ENCODE measurements at regions not wholly inside any gene's neighbourhood (a gene's known extent, or its start where the extent isn't known, plus 50 kb on each side); places are given as distances from the start of the nearest gene placed in this dataset.
"Not testable (repeated sequence)": the region's sequence is repeated elsewhere in the genome, so short reads cannot be mapped to it uniquely, and the experiment has no call there.

DNA sequence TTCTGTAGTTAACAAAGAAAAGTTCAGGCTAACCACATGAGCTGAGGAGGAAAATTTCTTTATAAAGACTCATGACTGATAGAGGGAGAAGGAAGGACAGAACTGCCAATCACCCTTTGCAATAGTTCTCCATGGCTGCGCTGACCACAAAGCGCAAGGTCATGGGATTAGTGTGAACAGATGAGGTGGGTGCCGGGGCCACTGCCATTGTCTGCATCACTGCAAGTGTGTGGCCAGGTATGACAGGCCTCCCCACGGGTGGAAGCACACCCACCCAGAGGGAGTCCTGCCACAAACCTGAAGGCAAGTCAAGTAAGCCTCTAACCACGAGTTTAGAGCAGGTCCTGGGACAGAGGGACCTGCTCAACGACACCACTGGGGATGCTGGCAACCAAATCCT, 128.1 kb downstream of the TUBA3C start:
- intact Hi-C loops (cut with DNase I; ENCODE audit: low total_unique reads), result no loop called here
- Histone ChIP-seq H3K4me3 (no peak overlapping the region), H3K9me3 (peaks cover 0 to 46% (median 6%) of the 10 kb centered on the region in 8 donors), H3K27me3 (replicated peaks in 1 of 7) (no peaks in the 10 kb centered on the region), H3K4me1 (no peaks in the 10 kb centered on the region), H3K27ac (no peak overlapping the region), H3K36me3 (no peaks in the 10 kb centered on the region)
- WGBS, 5 donors, result 61 to 76% (median 66%) methylated on average over 5 to 6 of the region's 6 CpGs
- TF ChIP-seq POLR2AphosphoS5 (IDR thresholded peaks at IDR 0.05) (no peak), POLR2A (IDR thresholded peaks at IDR 0.05) (no peak)
- TF ChIP-seq, protein P1, sequence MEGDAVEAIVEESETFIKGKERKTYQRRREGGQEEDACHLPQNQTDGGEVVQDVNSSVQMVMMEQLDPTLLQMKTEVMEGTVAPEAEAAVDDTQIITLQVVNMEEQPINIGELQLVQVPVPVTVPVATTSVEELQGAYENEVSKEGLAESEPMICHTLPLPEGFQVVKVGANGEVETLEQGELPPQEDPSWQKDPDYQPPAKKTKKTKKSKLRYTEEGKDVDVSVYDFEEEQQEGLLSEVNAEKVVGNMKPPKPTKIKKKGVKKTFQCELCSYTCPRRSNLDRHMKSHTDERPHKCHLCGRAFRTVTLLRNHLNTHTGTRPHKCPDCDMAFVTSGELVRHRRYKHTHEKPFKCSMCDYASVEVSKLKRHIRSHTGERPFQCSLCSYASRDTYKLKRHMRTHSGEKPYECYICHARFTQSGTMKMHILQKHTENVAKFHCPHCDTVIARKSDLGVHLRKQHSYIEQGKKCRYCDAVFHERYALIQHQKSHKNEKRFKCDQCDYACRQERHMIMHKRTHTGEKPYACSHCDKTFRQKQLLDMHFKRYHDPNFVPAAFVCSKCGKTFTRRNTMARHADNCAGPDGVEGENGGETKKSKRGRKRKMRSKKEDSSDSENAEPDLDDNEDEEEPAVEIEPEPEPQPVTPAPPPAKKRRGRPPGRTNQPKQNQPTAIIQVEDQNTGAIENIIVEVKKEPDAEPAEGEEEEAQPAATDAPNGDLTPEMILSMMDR (IDR thresholded peaks at IDR 0.05 in 8 of 11, conservative IDR thresholded peaks at IDR 0.05 in 3 of 11), result no peak
- DNase-seq, result no peak

DNA sequence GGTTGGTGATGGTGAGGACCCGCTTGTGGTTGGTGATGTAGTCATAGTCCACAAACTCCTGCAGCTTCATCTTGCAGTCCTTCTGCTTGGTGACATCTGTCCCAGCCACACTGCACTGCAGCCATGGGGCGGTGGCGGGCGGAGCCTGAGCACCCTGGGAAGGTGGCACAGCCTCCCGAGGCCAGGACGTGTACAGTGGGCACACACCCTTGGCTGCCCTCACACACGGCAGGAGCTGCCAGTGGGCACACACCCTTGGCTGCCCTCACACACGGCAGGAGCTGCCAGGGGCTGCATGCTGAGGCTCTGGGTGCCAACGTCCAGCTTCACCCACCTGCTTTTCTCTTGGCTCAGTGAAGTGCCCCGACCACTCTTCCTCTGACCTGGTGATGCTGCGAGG, 128.7 kb downstream of the TUBA3C start:
- Histone ChIP-seq H3K27ac (no peak overlapping the region), H3K36me3 (no peaks in the 10 kb centered on the region), H3K4me3 (no peak overlapping the region), H3K4me1 (no peaks in the 10 kb centered on the region), H3K27me3 (replicated peaks in 1 of 7) (no peaks in the 10 kb centered on the region), H3K9me3 (peaks cover 0 to 52% (median 6%) of the 10 kb centered on the region in 8 donors)
- DNase-seq, result no peak
- TF ChIP-seq, protein P1 (IDR thresholded peaks at IDR 0.05 in 8 of 11, conservative IDR thresholded peaks at IDR 0.05 in 3 of 11), result no peak
- no peak for TF ChIP-seq POLR2A (IDR thresholded peaks at IDR 0.05)
- TF ChIP-seq POLR2AphosphoS5 (IDR thresholded peaks at IDR 0.05), result no peak
- 81 to 84% (median 82%) methylated on average over 8 to 11 of the region's 11 CpGs for WGBS, 5 donors
- intact Hi-C loops (cut with DNase I; ENCODE audit: low total_unique reads), result no loop called here

DNA sequence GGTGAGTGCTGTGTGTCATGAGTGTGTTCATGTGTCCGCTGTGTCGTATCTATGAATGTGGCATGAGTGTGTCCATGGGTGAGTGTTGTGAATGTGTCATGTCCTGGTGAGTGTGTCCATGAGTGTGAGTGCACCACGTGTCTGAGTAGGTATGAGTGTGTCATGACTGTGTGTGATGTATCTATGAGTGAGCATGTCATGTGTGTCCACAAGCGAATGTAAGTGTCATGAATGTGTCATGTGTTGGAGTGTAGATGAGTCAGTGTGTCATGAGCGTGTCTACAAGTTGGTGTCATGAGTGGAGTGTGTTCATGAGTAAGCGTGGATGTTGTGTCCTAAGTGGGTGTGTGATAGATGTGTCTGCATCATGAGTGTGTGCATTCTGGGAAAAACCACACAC, 129.4 kb downstream of the TUBA3C start:
- WGBS, 5 donors, result 71 to 78% (median 74%) methylated on average over 6 of the region's 6 CpGs
- intact Hi-C loops (cut with DNase I; ENCODE audit: low total_unique reads), result no loop called here
- Histone ChIP-seq H3K9me3 (peaks cover 0 to 53% (median 6%) of the 10 kb centered on the region in 8 donors), H3K27me3 (replicated peaks in 1 of 7) (no peaks in the 10 kb centered on the region), H3K36me3 (no peaks in the 10 kb centered on the region), H3K4me1 (no peaks in the 10 kb centered on the region), H3K27ac (no peak overlapping the region), H3K4me3 (no peak overlapping the region)
- no peak for DNase-seq
- TF ChIP-seq POLR2AphosphoS5 (IDR thresholded peaks at IDR 0.05) (no peak), POLR2A (IDR thresholded peaks at IDR 0.05) (no peak)
- TF ChIP-seq, protein P1 (IDR thresholded peaks at IDR 0.05 in 8 of 11, conservative IDR thresholded peaks at IDR 0.05 in 3 of 11), result no peak

DNA sequence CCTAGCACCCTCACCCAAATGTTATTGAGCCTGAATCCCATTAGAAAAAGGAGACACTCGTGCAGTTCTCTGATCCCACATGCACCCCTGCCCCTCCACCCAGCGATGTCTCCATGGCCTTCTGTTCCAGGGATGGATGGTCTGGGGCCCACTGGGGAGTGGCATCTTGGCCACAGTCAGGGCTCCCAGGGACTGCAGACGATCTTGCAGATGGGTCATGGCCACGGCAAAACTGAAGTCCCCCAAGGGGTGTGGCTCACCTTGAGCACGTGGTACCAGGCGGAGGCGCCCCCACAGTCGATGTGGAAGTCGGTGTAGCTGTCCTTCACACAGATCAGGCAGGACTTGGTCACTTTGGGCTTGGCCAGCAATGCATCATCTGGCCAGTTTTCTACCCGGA, 130.7 kb downstream of the TUBA3C start:
- H3K4me3 ChIP-seq, result no peak overlapping the region
- TF ChIP-seq POLR2AphosphoS5 (IDR thresholded peaks at IDR 0.05), result no peak
- TF ChIP-seq, protein P1 (IDR thresholded peaks at IDR 0.05 in 8 of 11, conservative IDR thresholded peaks at IDR 0.05 in 3 of 11), result no peak
- no peak for TF ChIP-seq POLR2A (IDR thresholded peaks at IDR 0.05)
- no peak overlapping the region for H3K27ac ChIP-seq
- H3K36me3 ChIP-seq, result no peaks in the 10 kb centered on the region
- H3K27me3 ChIP-seq (replicated peaks in 1 of 7), result no peaks in the 10 kb centered on the region
- peaks cover 0 to 46% (median 6%) of the 10 kb centered on the region in 8 donors for H3K9me3 ChIP-seq
- intact Hi-C loops (cut with DNase I; ENCODE audit: low total_unique reads), result no loop called here
- 76 to 84% (median 80%) methylated on average over 3 to 10 of the region's 10 CpGs for WGBS, 5 donors
- no peaks in the 10 kb centered on the region for H3K4me1 ChIP-seq
- DNase-seq, result no peak

DNA sequence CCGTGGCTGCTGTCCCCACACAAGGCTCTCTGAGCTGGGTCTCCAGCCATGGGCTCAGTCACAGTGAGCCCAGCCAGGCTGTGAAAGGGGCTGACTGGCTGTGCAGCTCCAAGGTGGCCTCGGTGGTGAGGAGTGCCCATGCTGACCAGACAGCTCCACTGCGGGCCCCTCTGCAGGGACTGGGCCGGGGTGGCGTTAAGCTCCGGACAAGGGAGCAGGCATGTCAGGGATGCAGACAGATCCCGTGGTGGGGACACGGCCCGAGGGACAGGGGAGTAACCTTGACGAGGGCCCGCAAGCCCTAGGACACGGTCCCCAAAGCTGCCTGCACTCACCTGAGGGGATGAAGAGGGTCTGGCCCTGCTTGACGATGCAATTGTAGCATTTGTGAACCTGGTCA, 132.0 kb downstream of the TUBA3C start:
- 82 to 88% (median 85%) methylated on average over 9 to 13 of the region's 13 CpGs for WGBS, 5 donors
- H3K27ac ChIP-seq; H3K36me3 ChIP-seq; DNase-seq; intact Hi-C loops (cut with DNase I; ENCODE audit: low total_unique reads); H3K4me3 ChIP-seq; H3K4me1 ChIP-seq; H3K27me3 ChIP-seq (replicated peaks in 1 of 7): not testable (repeated sequence)
- peaks cover 0 to 33% (median 6%) of the 10 kb centered on the region in 8 donors for H3K9me3 ChIP-seq
